Natural killer cell (primary cell): ENCODE measurements at regions not wholly inside any gene's neighbourhood (a gene's known extent, or its start where the extent isn't known, plus 50 kb on each side); places are given as distances from the start of the nearest gene placed in this dataset.

ENCODE experiments used
- ATAC-seq, 3 donors: fragments of 150-1000 bp in 2 of 3; fragments of 200-7000 bp in 1 of 3; cut with Tn5 transposase; 1 replicate in 1 of 3; 2 replicates in 2 of 3; pipeline ENCODE4 v1.10.0; 2021; ENCODE audit warnings: mild to moderate bottlenecking in 2 of 3, moderate library complexity in 2 of 3
- DNase-seq, 2 donors: peaks; one replicate each; pipeline versions ENCODE4 v3.0.0 to v3.0.0-alpha.2; 2013 to 2021; ENCODE audit warnings: mixed read lengths in 1 of 2
- H3K27ac ChIP-seq: one replicate; pipeline ENCODE4 v1.5.1; 2013; ENCODE audit warnings: mild to moderate bottlenecking, low read length
- H3K27me3 ChIP-seq: one replicate; pipeline ENCODE4 v1.6.1; 2013; ENCODE audit warnings: low read length; ENCODE audit not compliant: control insufficient read depth, insufficient read depth
- H3K36me3 ChIP-seq: one replicate; pipeline ENCODE4 v1.6.1; 2013; ENCODE audit warnings: low read length; ENCODE audit not compliant: control insufficient read depth, insufficient read depth
- H3K4me1 ChIP-seq: one replicate; pipeline ENCODE4 v1.6.1; 2013; ENCODE audit warnings: low read length; ENCODE audit not compliant: control insufficient read depth, insufficient read depth
- H3K4me3 ChIP-seq: one replicate; pipeline ENCODE4 v1.5.1; 2013; ENCODE audit warnings: low read length
- H3K9me3 ChIP-seq: one replicate; pipeline ENCODE4 v1.6.1; 2013; ENCODE audit warnings: low read length; ENCODE audit not compliant: control insufficient read depth, insufficient read depth
- H3K27ac Mint-ChIP-seq, 2 donors: one replicate each; pipeline ENCODE4 v1.8.0; 2022; ENCODE audit warnings: mild to moderate bottlenecking in 2 of 2, mixed read lengths in 2 of 2, moderate library complexity in 1 of 2
- H3K27me3 Mint-ChIP-seq, 2 donors: one replicate each; pipeline ENCODE4 v1.8.0; 2022; ENCODE audit warnings: low read depth in 2 of 2, mixed read lengths in 2 of 2
- H3K36me3 Mint-ChIP-seq: one replicate; pipeline ENCODE4 v1.8.0; 2022; ENCODE audit warnings: mixed read lengths
- H3K4me1 Mint-ChIP-seq, 2 donors: one replicate each; pipeline ENCODE4 v1.8.0; 2022; ENCODE audit warnings: mixed read lengths in 2 of 2
- H3K4me3 Mint-ChIP-seq: one replicate; pipeline ENCODE4 v1.8.0; 2022; ENCODE audit warnings: mild to moderate bottlenecking, moderate library complexity, mixed read lengths
- H3K9me3 Mint-ChIP-seq, 2 donors: one replicate each; pipeline ENCODE4 v1.8.0; 2022; ENCODE audit warnings: mixed read lengths in 2 of 2
- CTCF ChIP-seq: fragments of 200-600 bp; IDR thresholded peaks from one replicate; pipeline ENCODE4 v1.8.0; 2022; ENCODE audit warnings: antibody characterized with exemption
- WGBS: methylation state at CpG from one replicate; pipeline ENCODE4 v1.1.7; 2013; ENCODE audit warnings: missing lambda C conversion rate; ENCODE audit not compliant: insufficient coverage; 5-methylcytosine and 5-hydroxymethylcytosine counted together
- intact Hi-C: fragments of 100-400 bp; cut with micrococcal nuclease; formaldehyde crosslinking; loops from one replicate; pipeline ENCODE4 v1.14.2; 2022

- Mint-ChIP-seq H3K9me3 (no peaks in the 10 kb centered on the region), H3K27ac (no peak overlapping the region), H3K36me3 (no peaks in the 10 kb centered on the region), H3K27me3 (peaks cover 0 to 31% of the 10 kb centered on the region in 2 donors), H3K4me3 (no peak overlapping the region), H3K4me1 (no peaks in the 10 kb centered on the region)
- Histone ChIP-seq H3K27ac (no peak overlapping the region), H3K4me1 (no peaks in the 10 kb centered on the region), H3K36me3 (no peaks in the 10 kb centered on the region), H3K4me3 (no peak overlapping the region), H3K9me3 (no peaks in the 10 kb centered on the region), H3K27me3 (no peaks in the 10 kb centered on the region)
- no peak for ATAC-seq
- no peak for DNase-seq
- WGBS, result 42% methylated on average over 1 of the region's 2 CpGs
- intact Hi-C loops, result no loop called here
- TF ChIP-seq CTCF, result no peak
Observed at GRCh38 chr5:115366223-115366622, 69.8 kb upstream of the CCDC112 start.

- 86% methylated on average over 4 of the region's 4 CpGs for WGBS
- no peaks in the 10 kb centered on the region for H3K36me3 ChIP-seq
- no peaks in the 10 kb centered on the region for H3K9me3 ChIP-seq
- H3K36me3 Mint-ChIP-seq, result no peaks in the 10 kb centered on the region
- H3K27me3 ChIP-seq, result no peaks in the 10 kb centered on the region
- no peaks in the 10 kb centered on the region for H3K4me1 Mint-ChIP-seq
- no peak overlapping the region for H3K27ac Mint-ChIP-seq
- H3K27me3 Mint-ChIP-seq, result peaks cover 2 to 31% of the 10 kb centered on the region in 2 donors
- H3K4me3 ChIP-seq, result no peak overlapping the region
- no peaks in the 10 kb centered on the region for H3K9me3 Mint-ChIP-seq
- H3K4me3 Mint-ChIP-seq, result no peak overlapping the region
- TF ChIP-seq CTCF, result no peak
- no peak for ATAC-seq
- intact Hi-C loops, result no loop called here
- DNase-seq, result no peak
- no peaks in the 10 kb centered on the region for H3K4me1 ChIP-seq
- no peak overlapping the region for H3K27ac ChIP-seq
Observed at GRCh38 chr5:115363879-115364278, 67.4 kb upstream of the CCDC112 start.

- Mint-ChIP-seq H3K9me3 (no peaks in the 10 kb centered on the region), H3K27ac (no peak overlapping the region), H3K27me3 (peaks cover 7 to 10% of the 10 kb centered on the region in 2 donors), H3K4me3 (no peak overlapping the region), H3K36me3 (no peaks in the 10 kb centered on the region), H3K4me1 (no peaks in the 10 kb centered on the region)
- Histone ChIP-seq H3K4me1 (no peaks in the 10 kb centered on the region), H3K27ac (no peak overlapping the region), H3K9me3 (no peaks in the 10 kb centered on the region), H3K27me3 (no peaks in the 10 kb centered on the region), H3K4me3 (no peak overlapping the region), H3K36me3 (no peaks in the 10 kb centered on the region)
- TF ChIP-seq CTCF, result no peak
- WGBS, result 84% methylated on average over 5 of the region's 5 CpGs
- intact Hi-C loops, result no loop called here
- ATAC-seq (no peak), DNase-seq (no peak)
Observed at GRCh38 chr5:115360046-115360685, 63.7 kb upstream of the CCDC112 start.

- intact Hi-C loops, result no loop called here
- DNase-seq (no peak), ATAC-seq (no peak)
- H3K9me3 Mint-ChIP-seq, result no peaks in the 10 kb centered on the region
- WGBS, result 82% methylated on average over 3 of the region's 4 CpGs
- H3K27me3 ChIP-seq, result no peaks in the 10 kb centered on the region
- no peaks in the 10 kb centered on the region for H3K36me3 Mint-ChIP-seq
- no peaks in the 10 kb centered on the region for H3K4me1 ChIP-seq
- no peak overlapping the region for H3K27ac ChIP-seq
- no peak for TF ChIP-seq CTCF
- no peak overlapping the region for H3K4me3 ChIP-seq
- H3K9me3 ChIP-seq, result no peaks in the 10 kb centered on the region
- peaks cover 0 to 9% of the 10 kb centered on the region in 2 donors for H3K27me3 Mint-ChIP-seq
- H3K27ac Mint-ChIP-seq, result no peak overlapping the region
- no peaks in the 10 kb centered on the region for H3K4me1 Mint-ChIP-seq
- no peaks in the 10 kb centered on the region for H3K36me3 ChIP-seq
- no peak overlapping the region for H3K4me3 Mint-ChIP-seq
Observed at GRCh38 chr5:115355767-115356381, 59.4 kb upstream of the CCDC112 start.
